ENCODE measurements at regions not wholly inside any gene's neighbourhood (a gene's known extent, or its start where the extent isn't known, plus 50 kb on each side); places are given as distances from the start of the nearest gene placed in this dataset.

DNA sequence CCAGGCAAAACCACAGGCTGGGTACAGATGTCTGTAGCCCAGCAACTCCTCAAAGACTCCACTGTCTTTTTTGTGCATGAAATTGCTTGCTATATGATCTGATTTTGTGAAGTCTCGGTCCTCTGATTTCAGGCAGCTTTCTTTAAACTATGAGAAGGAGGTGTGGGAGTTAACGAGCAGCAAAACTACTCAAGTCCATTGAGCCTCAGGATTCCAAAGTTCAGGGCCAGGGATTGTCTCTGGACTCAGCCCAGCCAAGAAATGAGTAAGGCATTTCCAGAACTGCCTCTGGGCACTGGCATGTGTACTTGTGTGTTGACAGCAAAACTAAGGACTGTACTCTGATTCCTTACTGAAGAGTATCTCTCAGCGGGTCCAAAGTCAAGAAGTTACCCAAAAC lies 53.4 kb upstream of the GLIS3 start:
- DNase-seq, result no peak
- no peaks in the 10 kb centered on the region for H3K27me3 Mint-ChIP-seq (ENCODE audit: low read depth, poor library complexity)
- TF ChIP-seq, protein P1, sequence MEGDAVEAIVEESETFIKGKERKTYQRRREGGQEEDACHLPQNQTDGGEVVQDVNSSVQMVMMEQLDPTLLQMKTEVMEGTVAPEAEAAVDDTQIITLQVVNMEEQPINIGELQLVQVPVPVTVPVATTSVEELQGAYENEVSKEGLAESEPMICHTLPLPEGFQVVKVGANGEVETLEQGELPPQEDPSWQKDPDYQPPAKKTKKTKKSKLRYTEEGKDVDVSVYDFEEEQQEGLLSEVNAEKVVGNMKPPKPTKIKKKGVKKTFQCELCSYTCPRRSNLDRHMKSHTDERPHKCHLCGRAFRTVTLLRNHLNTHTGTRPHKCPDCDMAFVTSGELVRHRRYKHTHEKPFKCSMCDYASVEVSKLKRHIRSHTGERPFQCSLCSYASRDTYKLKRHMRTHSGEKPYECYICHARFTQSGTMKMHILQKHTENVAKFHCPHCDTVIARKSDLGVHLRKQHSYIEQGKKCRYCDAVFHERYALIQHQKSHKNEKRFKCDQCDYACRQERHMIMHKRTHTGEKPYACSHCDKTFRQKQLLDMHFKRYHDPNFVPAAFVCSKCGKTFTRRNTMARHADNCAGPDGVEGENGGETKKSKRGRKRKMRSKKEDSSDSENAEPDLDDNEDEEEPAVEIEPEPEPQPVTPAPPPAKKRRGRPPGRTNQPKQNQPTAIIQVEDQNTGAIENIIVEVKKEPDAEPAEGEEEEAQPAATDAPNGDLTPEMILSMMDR (IDR thresholded peaks at IDR 0.05), result no peak
- H3K9me3 Mint-ChIP-seq, result no peaks in the 10 kb centered on the region
- H3K4me1 Mint-ChIP-seq, result peaks cover 14% of the 10 kb centered on the region
- peak overlapping the region; percentile 55 for H3K27ac Mint-ChIP-seq
- no peaks in the 10 kb centered on the region for H3K36me3 Mint-ChIP-seq (ENCODE audit: low read depth)
- no peak overlapping the region for H3K4me3 Mint-ChIP-seq

DNA sequence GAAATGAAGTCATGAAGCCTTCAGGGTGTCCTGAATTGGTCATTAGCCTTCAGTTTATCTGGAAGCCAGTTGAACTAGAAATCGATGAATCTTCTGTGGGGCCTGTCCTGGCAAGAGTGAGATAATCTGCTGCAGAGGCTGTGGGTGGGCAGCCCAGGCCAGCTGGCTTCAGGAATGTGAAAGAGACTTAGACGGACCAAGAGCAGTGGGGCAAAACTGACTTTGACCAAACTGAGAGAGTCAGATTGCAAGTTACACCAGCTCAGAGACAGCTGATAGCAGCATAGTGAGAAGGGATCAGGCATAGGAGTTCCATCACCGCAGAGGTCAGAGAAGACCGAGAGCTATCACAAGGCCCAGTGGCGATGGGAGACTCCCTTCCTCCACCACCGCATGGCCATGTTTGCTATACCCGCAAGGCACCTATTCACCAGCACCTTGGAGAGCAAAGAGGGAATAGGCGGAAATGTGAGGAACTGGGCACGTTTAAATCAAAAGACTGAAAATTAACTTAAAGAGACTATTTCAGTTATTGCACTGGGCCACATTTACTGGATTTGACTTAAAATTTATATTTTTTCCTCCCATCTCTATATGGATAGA lies 50.0 kb upstream of the GLIS3 start:
- Mint-ChIP-seq H3K4me1 (peaks cover 27% of the 10 kb centered on the region), H3K27ac (peak overlapping the region; percentile 17), H3K36me3 (ENCODE audit: low read depth) (no peaks in the 10 kb centered on the region), H3K27me3 (ENCODE audit: low read depth, poor library complexity) (no peaks in the 10 kb centered on the region), H3K4me3 (no peak overlapping the region), H3K9me3 (peaks cover 3% of the 10 kb centered on the region)
- peak; percentile 14 for DNase-seq
- TF ChIP-seq, protein P1 (IDR thresholded peaks at IDR 0.05), result no peak
